ENCODE measurements at regions not wholly inside any gene's neighbourhood (a gene's known extent, or its start where the extent isn't known, plus 50 kb on each side); places are given as distances from the start of the nearest gene placed in this dataset.

GRCh38 chr2:223477318-223477717 lies 124.8 kb downstream of the SCG2 start:
- in situ Hi-C loops (cut with MboI; ENCODE audit: low sequenced_read_pairs, unreplicated experiment): no loop called here
- DNase-seq (ENCODE audit: low spot score): no peak

GRCh38 chr2:223481486-223481885 lies 120.7 kb downstream of the SCG2 start:
- no peak for DNase-seq (ENCODE audit: low spot score)
- in situ Hi-C loops (cut with MboI; ENCODE audit: low sequenced_read_pairs, unreplicated experiment): no loop called here
- TF ChIP-seq, protein P1, sequence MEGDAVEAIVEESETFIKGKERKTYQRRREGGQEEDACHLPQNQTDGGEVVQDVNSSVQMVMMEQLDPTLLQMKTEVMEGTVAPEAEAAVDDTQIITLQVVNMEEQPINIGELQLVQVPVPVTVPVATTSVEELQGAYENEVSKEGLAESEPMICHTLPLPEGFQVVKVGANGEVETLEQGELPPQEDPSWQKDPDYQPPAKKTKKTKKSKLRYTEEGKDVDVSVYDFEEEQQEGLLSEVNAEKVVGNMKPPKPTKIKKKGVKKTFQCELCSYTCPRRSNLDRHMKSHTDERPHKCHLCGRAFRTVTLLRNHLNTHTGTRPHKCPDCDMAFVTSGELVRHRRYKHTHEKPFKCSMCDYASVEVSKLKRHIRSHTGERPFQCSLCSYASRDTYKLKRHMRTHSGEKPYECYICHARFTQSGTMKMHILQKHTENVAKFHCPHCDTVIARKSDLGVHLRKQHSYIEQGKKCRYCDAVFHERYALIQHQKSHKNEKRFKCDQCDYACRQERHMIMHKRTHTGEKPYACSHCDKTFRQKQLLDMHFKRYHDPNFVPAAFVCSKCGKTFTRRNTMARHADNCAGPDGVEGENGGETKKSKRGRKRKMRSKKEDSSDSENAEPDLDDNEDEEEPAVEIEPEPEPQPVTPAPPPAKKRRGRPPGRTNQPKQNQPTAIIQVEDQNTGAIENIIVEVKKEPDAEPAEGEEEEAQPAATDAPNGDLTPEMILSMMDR (IDR thresholded peaks at IDR 0.05; ENCODE audit: borderline replicate concordance, control extremely low read depth, extremely low read depth, insufficient read depth, missing control alignments): no peak

More at GRCh38 chr2:223477318-223477717, 124.8 kb downstream of the SCG2 start:
- TF ChIP-seq, protein P1 (IDR thresholded peaks at IDR 0.05; ENCODE audit: borderline replicate concordance, control extremely low read depth, extremely low read depth, insufficient read depth, missing control alignments): no peak

DNA sequence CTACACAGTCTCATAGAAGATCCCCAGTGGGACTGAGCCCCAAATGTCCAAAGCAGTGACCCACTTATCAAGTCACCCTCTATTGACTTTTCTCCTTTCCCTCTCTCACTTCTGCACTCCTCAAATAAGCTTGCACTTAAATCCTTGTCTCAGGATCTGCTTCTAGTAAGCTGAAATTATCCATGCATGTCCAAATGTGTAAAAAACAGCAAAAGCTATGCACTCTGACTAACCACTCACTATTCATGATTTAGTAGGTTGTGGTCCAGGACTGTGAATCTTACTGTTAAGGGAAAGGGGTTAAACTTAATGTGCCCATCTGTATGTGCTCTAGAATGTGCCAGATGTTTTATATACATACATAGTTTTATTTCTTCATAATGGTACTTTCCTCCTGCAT lies 115.4 kb downstream of the SCG2 start:
- TF ChIP-seq, protein P1 (IDR thresholded peaks at IDR 0.05; ENCODE audit: borderline replicate concordance, control extremely low read depth, extremely low read depth, insufficient read depth, missing control alignments): no peak
- no peak for DNase-seq (ENCODE audit: low spot score)
- in situ Hi-C loops (cut with MboI; ENCODE audit: low sequenced_read_pairs, unreplicated experiment): no loop called here

GRCh38 chr2:223487214-223487846 lies 114.8 kb downstream of the SCG2 start:
- in situ Hi-C loops (cut with MboI; ENCODE audit: low sequenced_read_pairs, unreplicated experiment): no loop called here
- TF ChIP-seq, protein P1 (IDR thresholded peaks at IDR 0.05; ENCODE audit: borderline replicate concordance, control extremely low read depth, extremely low read depth, insufficient read depth, missing control alignments): no peak

GRCh38 chr2:223488814-223489213 lies 113.3 kb downstream of the SCG2 start:
- in situ Hi-C loops (cut with MboI; ENCODE audit: low sequenced_read_pairs, unreplicated experiment): no loop called here
- no peak for DNase-seq (ENCODE audit: low spot score)
- TF ChIP-seq, protein P1 (IDR thresholded peaks at IDR 0.05; ENCODE audit: borderline replicate concordance, control extremely low read depth, extremely low read depth, insufficient read depth, missing control alignments): no peak

More at GRCh38 chr2:223487214-223487846, 114.8 kb downstream of the SCG2 start:
- no peak for DNase-seq (ENCODE audit: low spot score)

- TF ChIP-seq, protein P1 (IDR thresholded peaks at IDR 0.05; ENCODE audit: borderline replicate concordance, control extremely low read depth, extremely low read depth, insufficient read depth, missing control alignments): no peak
- in situ Hi-C loops (cut with MboI; ENCODE audit: low sequenced_read_pairs, unreplicated experiment): no loop called here
- no peak for DNase-seq (ENCODE audit: low spot score)
Measured at GRCh38 chr2:223494496-223494895, 107.7 kb downstream of the SCG2 start.

Measured in GM13976 (cell line).